ENCODE measurements at regions not wholly inside any gene's neighbourhood (a gene's known extent, or its start where the extent isn't known, plus 50 kb on each side); places are given as distances from the start of the nearest gene placed in this dataset.

- no peak for DNase-seq
These were observed 472.4 kb upstream of the MGMT start for GRCh38 chr10:128994598-128995143.

GRCh38 chr10:128995676-128996075 lies 471.4 kb upstream of the MGMT start:
- DNase-seq, result no peak

- no peak for DNase-seq
These were observed 470.9 kb upstream of the MGMT start for GRCh38 chr10:128996092-128996491.

GRCh38 chr10:128998101-128998805 lies 468.8 kb upstream of the MGMT start:
- DNase-seq, result no peak

GRCh38 chr10:129004398-129004797 lies 462.6 kb upstream of the MGMT start:
- no peak for DNase-seq

GRCh38 chr10:129005080-129005479 lies 462.0 kb upstream of the MGMT start:
- no peak for DNase-seq

- no peak for DNase-seq
These were observed 461.2 kb upstream of the MGMT start for GRCh38 chr10:129005804-129006203.

- DNase-seq, result no peak
These were observed 448.5 kb upstream of the MGMT start for GRCh38 chr10:129018511-129018910.

GRCh38 chr10:129020651-129021330 lies 446.2 kb upstream of the MGMT start:
- no peak for DNase-seq

GRCh38 chr10:129021594-129022304 lies 445.3 kb upstream of the MGMT start:
- DNase-seq, result no peak

GRCh38 chr10:129023082-129023481 lies 444.0 kb upstream of the MGMT start:
- no peak for DNase-seq

- DNase-seq, result no peak
These were observed 443.0 kb upstream of the MGMT start for GRCh38 chr10:129024046-129024445.

GRCh38 chr10:129025787-129026186 lies 441.3 kb upstream of the MGMT start:
- no peak for DNase-seq

GRCh38 chr10:129027906-129028305 lies 439.1 kb upstream of the MGMT start:
- no peak for DNase-seq

- DNase-seq, result no peak
These were observed 438.6 kb upstream of the MGMT start for GRCh38 chr10:129028451-129028850.

- DNase-seq, result no peak
These were observed 438.0 kb upstream of the MGMT start for GRCh38 chr10:129029051-129029450.

- no peak for DNase-seq
These were observed 437.0 kb upstream of the MGMT start for GRCh38 chr10:129029851-129030602.

GRCh38 chr10:129030603-129030895 lies 436.5 kb upstream of the MGMT start:
- DNase-seq, result no peak

GRCh38 chr10:129030996-129031843 lies 435.8 kb upstream of the MGMT start:
- peak; percentile 79 for DNase-seq

- DNase-seq, result no peak
These were observed 435.2 kb upstream of the MGMT start for GRCh38 chr10:129031844-129032150.

GRCh38 chr10:129032372-129033313 lies 434.4 kb upstream of the MGMT start:
- DNase-seq, result no peak
